HepG2 (cell line): ENCODE measurements at regions not wholly inside any gene's neighbourhood (a gene's known extent, or its start where the extent isn't known, plus 50 kb on each side); places are given as distances from the start of the nearest gene placed in this dataset.

Experiments
- ATAC-seq: fragments of 200-7000 bp; cut with Tn5 transposase; 3 replicates; pipeline ENCODE4 v1.9.1; 2020; ENCODE audit warnings: mild to moderate bottlenecking, moderate library complexity
- BruUV-seq: library from RNA; stranded (reverse); fragments of 400-500 nt; replicated peaks from 2 replicates; lab custom pipeline; 2021; lab: Mats Ljungman, UMichigan
- CTCF ChIA-PET: fragments of 300-600 bp; formaldehyde crosslinking; extraction: SDS; loops from one replicate; lab custom pipeline; 2021; ENCODE audit warnings: low total read pairs, inconsistent platforms, low intra/inter-chr PET ratio; lab: Yijun Ruan, JAX
- POLR2A ChIA-PET: fragments of 350-600 bp; sonication (Branson Sonifier 250); formaldehyde crosslinking; loops from one replicate; lab custom pipeline; 2020; ENCODE audit warnings: antibody characterized with exemption, inconsistent platforms; lab: Yijun Ruan, JAX
- DNase-seq: peaks from one replicate; pipeline ENCODE4 v3.0.0-alpha.2; 2015; ENCODE audit warnings: low spot score
- FAIRE-seq: peaks from 3 replicates; lab custom pipeline; 2011; peaks lifted over from hg19 to GRCh38; lab: Jason Lieb, UNC
- H2AFZ ChIP-seq: one replicate; pipeline ENCODE4 v1.6.1; 2011; ENCODE audit warnings: low read length, inconsistent platforms
- H3K27ac ChIP-seq: fragments of 300-600 bp; 3 replicates; pipeline ENCODE4 v1.8.0; 2011; ENCODE audit warnings: mixed run types, mild to moderate bottlenecking, mixed read lengths, low read length, inconsistent platforms; ENCODE audit not compliant: insufficient read depth; ENCODE audit errors: extremely low read length
- H3K27me3 ChIP-seq, 2 experiments: fragments of 200-600 bp in 1 of 2; 2 replicates in 1 of 2; 3 replicates in 1 of 2; pipeline versions ENCODE4 v1.6.0 to v1.8.0; 2011; ENCODE audit warnings: low read length in 2 of 2, mild to moderate bottlenecking in 2 of 2, moderate library complexity in 2 of 2, inconsistent platforms in 1 of 2; ENCODE audit not compliant: insufficient read depth in 2 of 2, control insufficient read depth in 1 of 2
- H3K36me3 ChIP-seq, 2 experiments: fragments of 200-600 bp in 1 of 2; replicated peaks in 1 of 2; 2 replicates in 1 of 2; 3 replicates in 1 of 2; pipeline versions ENCODE4 v1.5.1 to v1.8.0; 2011; ENCODE audit warnings: low read length in 2 of 2, inconsistent platforms in 1 of 2; ENCODE audit not compliant: insufficient read depth in 2 of 2, control insufficient read depth in 1 of 2
- H3K4me1 ChIP-seq: 2 replicates; pipeline ENCODE4 v1.5.1; 2012; ENCODE audit warnings: low read length, inconsistent platforms; ENCODE audit not compliant: insufficient read depth
- H3K4me2 ChIP-seq: 2 replicates; pipeline ENCODE4 v1.6.0; 2011; ENCODE audit warnings: low read depth, low read length, inconsistent platforms
- H3K4me3 ChIP-seq, 3 experiments: fragments of 200-600 bp in 1 of 3; sonication (generic), shearing (Covaris generic) in 1 of 3; replicated peaks in 1 of 3; 2 replicates each; pipeline ENCODE4 v1.5.1; 2011 to 2016; ENCODE audit warnings: low read length in 3 of 3, inconsistent platforms in 2 of 3, low read depth in 2 of 3, mild to moderate bottlenecking in 2 of 3, control low read depth in 1 of 3, mixed read lengths in 1 of 3; ENCODE audit not compliant: insufficient read depth in 1 of 3
- H3K79me2 ChIP-seq: one replicate; pipeline ENCODE4 v1.6.1; 2011; ENCODE audit warnings: low read length, inconsistent platforms; ENCODE audit not compliant: insufficient read depth
- H3K9ac ChIP-seq: 2 replicates; pipeline ENCODE4 v1.6.0; 2011; ENCODE audit warnings: mild to moderate bottlenecking, low read depth, low read length, inconsistent platforms; ENCODE audit not compliant: insufficient read depth
- H3K9me3 ChIP-seq: 2 replicates; pipeline ENCODE4 v1.5.1; 2012; ENCODE audit warnings: mild to moderate bottlenecking, low read length
- H4K20me1 ChIP-seq: 2 replicates; pipeline ENCODE4 v1.6.0; 2011; ENCODE audit warnings: inconsistent platforms, mild to moderate bottlenecking, low read length, moderate library complexity; ENCODE audit not compliant: insufficient read depth
- ADNP ChIP-seq: sonication (generic); formaldehyde crosslinking; IDR thresholded peaks from 2 replicates; pipeline ENCODE4 v1.4.0; 2020; ENCODE audit warnings: missing genetic modification reagents
- CREBL2 ChIP-seq: sonication (generic); formaldehyde crosslinking; IDR thresholded peaks from 2 replicates; pipeline ENCODE4 v1.8.1; 2023; ENCODE audit warnings: missing genetic modification reagents, mild to moderate bottlenecking, borderline replicate concordance
- ETV6 ChIP-seq: sonication (generic); formaldehyde crosslinking; conservative IDR thresholded peaks from 2 replicates; pipeline ENCODE4 v1.4.0; 2020; ENCODE audit warnings: missing genetic modification reagents
- KDM4B ChIP-seq: sonication (generic); formaldehyde crosslinking; IDR thresholded peaks from 2 replicates; pipeline ENCODE4 v1.4.0; 2020; ENCODE audit warnings: missing genetic modification reagents
- RAD51 ChIP-seq: fragments of 450-650 bp; IDR thresholded peaks from 2 replicates; pipeline ENCODE4 v1.6.1; 2016; ENCODE audit warnings: borderline replicate concordance
- THRA ChIP-seq: sonication (generic); formaldehyde crosslinking; IDR thresholded peaks from 2 replicates; pipeline ENCODE4 v1.4.0; 2020; ENCODE audit warnings: missing genetic modification reagents, borderline replicate concordance
- ZNF280B ChIP-seq: sonication (generic); formaldehyde crosslinking; IDR thresholded peaks from 2 replicates; pipeline ENCODE4 v1.5.0; 2020; ENCODE audit warnings: missing genetic modification reagents, mild to moderate bottlenecking, borderline replicate concordance
- ZNF768 ChIP-seq: sonication (generic); formaldehyde crosslinking; IDR thresholded peaks from 2 replicates; pipeline ENCODE4 v1.4.0; 2020; ENCODE audit warnings: missing genetic modification reagents
- WGBS: methylation state at CpG from one replicate; pipeline ENCODE4 v1.1.6; 2017; ENCODE audit warnings: low lambda C conversion rate; 5-methylcytosine and 5-hydroxymethylcytosine counted together
- in situ Hi-C: cut with HindIII; loops from 2 replicates; pipeline ENCODE4 v1.10.0; 2017; ENCODE audit warnings: low pct_unique_long_range_greater_than_20kb; ENCODE audit not compliant: extremely low pct_ligation_motif_present
- intact Hi-C: fragments of 100-400 bp; cut with micrococcal nuclease; formaldehyde crosslinking; loops from one replicate; pipeline ENCODE4 v1.10.0; 2022; ENCODE audit not compliant: unreplicated experiment

- ChIA-PET CTCF (no interaction called here), POLR2A (no interaction called here)
Measured at GRCh38 chr3:95389725-95390313, 1327.0 kb downstream of the NSUN3 start.

More at GRCh38 chr3:95389725-95390313, 1327.0 kb downstream of the NSUN3 start:
- intact Hi-C loops = no loop called here
- no peaks in the 10 kb centered on the region for H3K4me1 ChIP-seq
- TF ChIP-seq KDM4B (CRISPR knock-in tag) = no peak
- TF ChIP-seq ZNF768 (CRISPR knock-in tag) = no peak
- no peak for TF ChIP-seq ZNF280B (CRISPR knock-in tag)
- TF ChIP-seq ETV6 (CRISPR knock-in tag) = no peak
- TF ChIP-seq RAD51 = no peak
- TF ChIP-seq ADNP (CRISPR knock-in tag) = no peak
- TF ChIP-seq THRA (CRISPR knock-in tag) = no peak
- no peak for TF ChIP-seq CREBL2 (CRISPR knock-in tag)
- TF ChIP-seq, all 625 proteins: peak for 0
- WGBS = 1% methylated on average over 3 of the region's 3 CpGs
- Histone ChIP-seq H3K4me3 (no peak overlapping the region), H3K9me3 (no peaks in the 10 kb centered on the region), H3K27ac (no peak overlapping the region), H3K4me2 (no peak overlapping the region), H3K36me3 (no peaks in the 10 kb centered on the region), H2AFZ (no peak overlapping the region), H3K79me2 (no peaks in the 10 kb centered on the region), H4K20me1 (no peaks in the 10 kb centered on the region), H3K9ac (no peak overlapping the region), H3K27me3 (no peaks in the 10 kb centered on the region)
- FAIRE-seq (no peak), ATAC-seq (no peak), DNase-seq (no peak)
- BruUV-seq = no TSS peak
- in situ Hi-C loops = no loop called here
